NCI-H345 treated with DMSO at 0.1 percent for 48 hours (cell line): ENCODE measurements at regions not wholly inside any gene's neighbourhood (a gene's known extent, or its start where the extent isn't known, plus 50 kb on each side); places are given as distances from the start of the nearest gene placed in this dataset.
"Not testable (repeated sequence)": the region's sequence is repeated elsewhere in the genome, so short reads cannot be mapped to it uniquely, and the experiment has no call there.

Source experiments
- DNase-seq: peaks from one replicate; lab custom pipeline; 2025; ENCODE audit not compliant: unreplicated experiment; lab: John Stamatoyannopoulos, UW

GRCh38 chr10:28354511-28354910, 51.6 kb upstream of the MPP7 start:
- DNase-seq: no peak

DNA sequence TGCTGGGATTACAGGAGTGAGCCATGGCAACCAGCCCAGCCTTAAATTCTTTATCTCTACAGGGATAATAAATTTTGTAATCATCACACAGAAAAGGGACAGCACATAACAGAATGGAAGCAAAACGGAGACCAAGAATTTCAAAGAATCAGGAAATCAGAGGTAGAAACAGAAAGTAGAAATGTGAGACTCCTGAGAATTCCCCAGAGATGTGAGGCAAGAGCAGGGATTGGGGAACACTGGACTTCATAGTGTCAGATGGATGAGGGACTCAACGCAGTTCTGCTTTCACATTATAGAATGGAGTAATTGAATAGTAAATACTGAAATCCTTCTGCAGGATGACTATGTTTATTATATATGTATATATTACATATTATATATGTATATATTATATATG, 52.5 kb upstream of the MPP7 start:
- no peak for DNase-seq

- no peak for DNase-seq
Measured at GRCh38 chr10:28359334-28359733, 56.5 kb upstream of the MPP7 start.

GRCh38 chr10:28360175-28360574, 57.3 kb upstream of the MPP7 start:
- DNase-seq: no peak

DNA sequence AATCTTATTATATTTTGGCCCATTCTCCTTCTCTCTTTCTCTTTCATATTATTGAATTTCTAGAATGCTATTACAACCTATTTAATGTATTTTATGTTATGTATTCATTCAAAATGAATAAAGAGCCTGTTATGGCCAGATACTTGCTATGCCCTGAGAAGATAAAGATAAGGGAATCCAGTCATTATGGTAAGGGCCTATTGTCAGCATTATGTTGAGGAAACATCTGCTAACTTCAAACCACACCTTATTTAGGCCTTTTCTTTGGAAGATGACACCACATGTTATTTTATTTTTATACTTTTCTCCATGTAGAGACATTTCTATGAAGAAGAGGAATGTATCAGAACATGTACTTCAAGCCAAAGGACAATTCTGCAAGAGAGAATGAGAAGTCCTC, 60.5 kb upstream of the MPP7 start:
- no peak for DNase-seq

DNA sequence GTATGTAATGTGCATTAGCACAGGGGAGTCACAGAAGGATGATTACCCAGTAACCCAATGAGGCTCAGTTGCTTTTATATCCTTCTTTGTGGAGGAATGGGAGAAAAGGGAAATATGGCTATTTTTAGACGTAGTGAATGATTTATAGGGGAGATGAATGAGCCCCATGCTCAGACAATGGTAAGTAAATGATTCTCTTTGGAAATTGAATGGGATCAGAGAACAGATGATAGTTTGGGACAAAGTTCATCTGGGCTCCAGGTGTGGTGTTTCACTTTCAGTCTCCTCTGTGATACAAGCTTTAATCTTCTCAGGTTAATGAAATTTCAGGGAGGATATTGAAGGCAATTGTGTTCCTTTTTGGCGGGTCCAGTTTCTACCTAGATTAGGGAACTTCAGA, 63.0 kb upstream of the MPP7 start:
- no peak for DNase-seq

GRCh38 chr10:28366994-28367393, 64.1 kb upstream of the MPP7 start:
- DNase-seq: no peak

- DNase-seq: no peak
Measured at GRCh38 chr10:28367413-28367812, 64.5 kb upstream of the MPP7 start.

GRCh38 chr10:28367929-28368484, 65.1 kb upstream of the MPP7 start:
- no peak for DNase-seq

DNA sequence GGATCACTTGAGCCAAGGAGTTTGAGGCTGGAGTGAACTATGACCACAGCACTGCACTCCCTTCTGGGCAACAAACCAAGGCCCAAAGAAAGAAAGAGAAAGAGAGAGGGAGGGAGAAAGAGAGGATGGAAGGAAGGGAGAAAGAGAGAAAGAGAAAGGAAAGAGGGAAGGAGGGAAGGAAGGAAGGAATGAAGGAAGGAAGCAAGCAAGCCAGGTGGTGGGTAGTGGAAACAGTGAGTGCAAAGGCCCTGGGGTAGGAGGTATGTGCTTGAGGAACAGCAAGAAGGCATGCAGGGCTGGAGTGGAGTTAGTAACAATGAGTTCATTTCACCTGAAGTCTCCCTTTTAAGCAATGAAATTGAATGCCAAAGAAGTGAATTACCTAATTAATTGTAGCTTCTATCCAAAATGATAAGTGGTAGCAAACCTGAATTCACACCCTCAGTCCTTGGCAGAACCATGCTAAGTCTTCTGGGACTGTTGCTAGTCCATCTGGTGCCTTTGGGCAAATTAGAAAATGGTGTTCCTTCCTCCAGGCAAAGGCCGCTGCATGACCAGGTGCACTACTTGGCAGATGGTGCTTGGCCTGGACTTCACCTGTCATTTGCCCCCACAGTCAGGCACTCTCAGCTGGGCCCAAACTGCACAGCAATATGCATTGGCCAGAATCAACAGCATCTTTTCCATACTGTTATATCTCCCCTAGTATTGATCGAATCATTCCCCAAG, 67.4 kb upstream of the MPP7 start:
- no peak for DNase-seq

GRCh38 chr10:28371638-28372037, 68.8 kb upstream of the MPP7 start:
- DNase-seq: not testable (repeated sequence)

GRCh38 chr10:28374036-28374435, 71.2 kb upstream of the MPP7 start:
- DNase-seq: no peak

- no peak for DNase-seq
Measured at GRCh38 chr10:28375399-28376354, 72.8 kb upstream of the MPP7 start.

DNA sequence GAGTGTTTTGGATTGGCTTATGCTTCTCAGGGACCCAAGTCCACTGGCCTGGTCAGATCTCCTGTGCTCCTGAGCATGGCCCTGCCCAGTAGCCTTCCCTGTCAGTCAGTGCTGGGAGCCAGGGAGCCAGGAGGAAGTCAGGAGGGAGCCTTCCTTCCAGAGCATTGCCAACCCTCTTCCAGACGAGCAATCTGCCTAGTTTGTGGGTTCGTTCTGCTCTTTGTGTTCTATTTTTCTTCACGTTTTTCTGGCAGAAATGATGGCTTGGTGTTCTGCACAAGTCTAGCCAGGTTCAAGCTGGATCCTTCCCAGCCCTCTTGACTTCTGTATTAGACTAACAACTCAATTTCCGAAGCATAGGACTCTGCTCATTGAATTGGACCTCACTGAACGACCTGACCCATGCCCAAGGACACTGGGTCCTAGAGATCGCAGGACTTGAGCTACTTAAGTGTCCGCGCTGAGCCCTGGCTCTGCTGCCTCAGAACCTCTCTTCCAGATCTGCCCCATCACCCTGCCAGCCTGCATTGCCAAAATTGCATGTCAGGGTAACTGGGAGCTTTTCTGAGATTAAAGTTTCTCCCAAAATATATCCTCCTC, 76.2 kb upstream of the MPP7 start:
- DNase-seq: no peak

GRCh38 chr10:28381466-28381865, 78.6 kb upstream of the MPP7 start:
- DNase-seq: no peak

DNA sequence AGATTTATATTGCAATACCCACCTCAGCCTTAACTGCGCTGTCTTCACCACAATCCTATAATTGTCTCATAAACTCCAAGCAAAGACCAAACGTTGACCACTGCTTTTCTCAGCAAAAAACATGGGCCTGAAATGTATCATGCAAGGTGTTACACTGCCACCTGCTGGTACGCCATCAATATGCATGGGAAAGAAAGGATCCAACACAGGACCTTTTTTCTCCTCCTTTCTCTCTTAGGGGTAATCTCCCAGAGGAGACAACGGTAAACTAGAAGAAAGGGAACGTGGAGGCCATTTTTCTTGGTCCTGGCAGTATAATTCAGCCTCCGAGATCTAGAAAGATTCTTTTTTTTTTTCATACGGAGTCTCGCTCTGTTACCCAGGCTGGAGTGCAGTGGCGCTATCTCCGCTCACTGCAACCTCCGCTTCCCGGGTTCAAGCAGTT, 79.1 kb upstream of the MPP7 start:
- peak; percentile 68 for DNase-seq

DNA sequence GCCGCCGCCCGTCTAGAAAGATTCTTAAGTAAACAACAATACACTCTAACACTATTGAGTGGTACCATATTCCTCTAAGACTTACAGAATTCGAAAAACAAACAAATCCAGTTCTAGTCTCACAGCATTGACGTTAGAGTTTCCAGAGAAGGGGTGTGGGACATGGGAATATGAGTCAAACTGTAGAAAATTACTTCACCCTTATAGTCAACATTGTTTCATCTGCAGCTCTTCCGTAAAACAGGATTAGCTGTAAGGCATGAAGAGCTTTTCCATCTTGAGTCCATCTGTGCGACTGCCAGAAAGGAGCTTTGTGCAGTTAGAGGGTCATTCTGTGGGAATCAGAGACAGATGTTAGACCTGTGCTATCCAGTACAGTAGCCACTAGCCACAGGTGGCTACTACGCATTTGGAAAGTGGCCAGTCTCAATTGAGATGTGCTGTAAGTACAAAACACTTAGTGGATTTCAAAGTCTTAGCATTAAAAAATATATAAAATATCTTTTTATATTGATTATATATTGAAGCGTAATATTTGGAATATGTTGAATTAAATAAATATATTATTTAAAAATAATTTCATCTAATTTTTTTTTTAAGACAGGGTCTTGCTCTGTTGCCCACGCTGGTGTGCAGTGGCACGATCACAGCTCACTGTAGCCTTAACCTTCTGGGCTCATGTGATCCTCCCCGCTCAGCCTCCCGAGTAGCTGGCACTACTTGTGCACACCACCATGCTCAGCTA, 79.8 kb upstream of the MPP7 start:
- DNase-seq: no peak

- DNase-seq: no peak
Measured at GRCh38 chr10:28384557-28384956, 81.7 kb upstream of the MPP7 start.

DNA sequence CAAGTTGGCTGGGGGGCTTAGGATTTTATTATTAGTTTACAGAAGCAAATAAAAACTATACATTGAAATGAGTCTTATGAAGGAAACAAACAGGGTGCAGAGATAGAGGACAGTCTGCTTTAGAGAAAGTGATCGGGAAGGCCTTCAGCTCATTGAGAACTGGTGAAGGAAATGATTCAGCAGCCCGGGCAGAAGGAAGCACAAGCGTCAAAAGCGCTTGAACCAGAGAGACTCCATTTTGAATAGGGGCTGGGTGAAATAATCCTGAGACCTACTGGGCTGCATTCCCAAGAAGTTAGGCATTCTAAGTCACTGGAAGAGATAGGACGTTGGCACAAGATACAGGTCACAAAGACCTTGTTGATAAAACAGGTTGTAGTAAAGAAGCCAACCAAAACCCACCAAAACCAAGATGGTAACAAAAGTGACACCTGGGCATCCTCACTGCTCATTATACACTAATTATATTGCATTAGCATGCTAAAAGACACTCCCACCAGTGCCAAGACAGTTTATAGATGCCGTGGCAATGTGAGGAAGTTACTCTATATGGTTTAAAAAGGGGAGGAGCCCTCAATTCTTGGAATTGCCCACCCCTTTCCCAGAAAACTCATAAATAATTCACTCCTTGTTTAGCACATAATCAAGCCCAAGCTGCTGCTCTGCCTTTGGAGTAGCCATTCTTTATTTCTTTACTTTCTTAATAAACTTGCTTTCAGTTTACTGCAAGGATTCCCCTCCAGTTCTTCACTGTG, 83.1 kb upstream of the MPP7 start:
- no peak for DNase-seq

DNA sequence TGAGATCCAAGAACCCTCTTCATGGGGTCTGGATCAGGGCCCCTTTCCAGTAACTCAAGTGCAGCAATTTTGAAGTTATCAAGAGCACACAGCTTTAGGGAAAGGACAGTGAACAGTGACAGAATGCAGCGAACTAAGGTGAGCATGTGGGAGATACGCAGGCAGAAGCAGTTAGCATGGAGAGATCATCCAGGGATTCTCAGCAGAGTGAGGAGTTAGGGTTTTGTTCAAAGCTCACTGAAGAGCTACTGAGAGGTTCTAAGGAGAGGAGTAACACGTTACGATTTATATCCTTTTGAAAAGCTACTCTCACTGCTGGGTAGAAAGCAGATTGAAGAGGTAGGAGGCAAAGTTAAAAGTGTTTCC, 83.6 kb upstream of the MPP7 start:
- no peak for DNase-seq
